Uterus (tissue), 2 donors: ENCODE measurements at regions not wholly inside any gene's neighbourhood (a gene's known extent, or its start where the extent isn't known, plus 50 kb on each side); places are given as distances from the start of the nearest gene placed in this dataset.

Source experiments
- POLR2A ChIP-seq, 2 donors: fragments of 450-650 bp; IDR thresholded peaks; one replicate each; pipeline ENCODE4 v1.6.1; 2016; ENCODE audit warnings: antibody characterized with exemption in 2 of 2, mild to moderate bottlenecking in 1 of 2, moderate library complexity in 1 of 2
- TF ChIP-seq, protein P1 (sequence below), 4 experiments: fragments of 200-600 bp in 2 of 4; fragments of 450-650 bp in 2 of 4; sonication (generic) in 2 of 4; IDR thresholded peaks; one replicate each; pipeline ENCODE4 v1.5.1; 2016 to 2019; ENCODE audit warnings: antibody characterized with exemption in 4 of 4, mild to moderate bottlenecking in 2 of 4, moderate library complexity in 1 of 4

DNA sequence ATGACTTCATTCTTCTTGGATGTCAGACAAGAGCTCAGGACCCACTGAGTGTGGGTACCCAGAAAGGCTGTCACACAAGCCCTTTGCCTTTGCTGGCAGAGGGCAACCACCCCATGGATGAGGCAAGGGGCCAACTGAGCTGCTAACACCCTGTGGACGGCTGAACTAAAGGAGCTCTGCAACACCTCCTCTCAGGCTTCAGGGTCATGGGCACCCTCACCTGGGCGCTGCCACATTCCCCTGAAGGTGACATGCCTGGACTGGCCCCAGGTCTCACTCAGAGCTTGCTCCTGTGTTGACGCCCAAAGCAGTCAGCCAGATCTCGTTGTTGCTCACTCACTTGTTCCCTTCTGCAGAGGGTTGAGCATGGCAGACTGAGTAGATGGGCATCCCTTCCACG lies 336.8 kb upstream of the TMEM132C start:
- TF ChIP-seq, protein P1, sequence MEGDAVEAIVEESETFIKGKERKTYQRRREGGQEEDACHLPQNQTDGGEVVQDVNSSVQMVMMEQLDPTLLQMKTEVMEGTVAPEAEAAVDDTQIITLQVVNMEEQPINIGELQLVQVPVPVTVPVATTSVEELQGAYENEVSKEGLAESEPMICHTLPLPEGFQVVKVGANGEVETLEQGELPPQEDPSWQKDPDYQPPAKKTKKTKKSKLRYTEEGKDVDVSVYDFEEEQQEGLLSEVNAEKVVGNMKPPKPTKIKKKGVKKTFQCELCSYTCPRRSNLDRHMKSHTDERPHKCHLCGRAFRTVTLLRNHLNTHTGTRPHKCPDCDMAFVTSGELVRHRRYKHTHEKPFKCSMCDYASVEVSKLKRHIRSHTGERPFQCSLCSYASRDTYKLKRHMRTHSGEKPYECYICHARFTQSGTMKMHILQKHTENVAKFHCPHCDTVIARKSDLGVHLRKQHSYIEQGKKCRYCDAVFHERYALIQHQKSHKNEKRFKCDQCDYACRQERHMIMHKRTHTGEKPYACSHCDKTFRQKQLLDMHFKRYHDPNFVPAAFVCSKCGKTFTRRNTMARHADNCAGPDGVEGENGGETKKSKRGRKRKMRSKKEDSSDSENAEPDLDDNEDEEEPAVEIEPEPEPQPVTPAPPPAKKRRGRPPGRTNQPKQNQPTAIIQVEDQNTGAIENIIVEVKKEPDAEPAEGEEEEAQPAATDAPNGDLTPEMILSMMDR (IDR thresholded peaks at IDR 0.05): no peak
- no peak for TF ChIP-seq POLR2A (IDR thresholded peaks at IDR 0.05)
